DND-41 (cell line): ENCODE measurements at regions not wholly inside any gene's neighbourhood (a gene's known extent, or its start where the extent isn't known, plus 50 kb on each side); places are given as distances from the start of the nearest gene placed in this dataset.

Experiments used
- EZH2 ChIP-seq: IDR thresholded peaks from 3 replicates; pipeline ENCODE4 v1.6.1; 2012; ENCODE audit warnings: borderline replicate concordance, low read depth, mild to moderate bottlenecking, moderate library complexity, low read length, inconsistent platforms; ENCODE audit not compliant: severe bottlenecking
- TF ChIP-seq, protein P1 (sequence below): IDR thresholded peaks from 2 replicates; pipeline ENCODE4 v1.5.1; 2012; ENCODE audit warnings: borderline replicate concordance, low read length, moderate library complexity, mild to moderate bottlenecking; ENCODE audit not compliant: poor library complexity, severe bottlenecking; ENCODE audit errors: extremely low read depth

DNA sequence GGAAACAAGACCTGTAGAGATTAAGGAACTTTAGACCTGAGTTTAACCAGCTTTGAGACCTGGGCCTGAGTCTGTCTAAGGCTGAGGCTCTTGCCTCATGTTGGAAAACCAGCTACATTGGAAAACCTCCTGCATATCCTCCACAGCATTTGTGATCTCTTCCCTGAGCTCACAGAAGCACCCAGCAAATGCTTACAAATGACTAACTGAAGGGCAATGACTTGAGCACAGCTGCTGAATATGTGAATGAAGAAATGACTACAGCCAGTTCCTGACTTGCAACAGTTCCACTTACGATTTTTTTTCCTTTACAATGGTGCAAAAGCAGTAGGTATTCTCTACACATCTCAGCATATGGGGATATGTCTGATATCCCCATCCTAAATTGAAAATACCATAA lies 112.4 kb upstream of the RREB1 start:
- TF ChIP-seq, protein P1, sequence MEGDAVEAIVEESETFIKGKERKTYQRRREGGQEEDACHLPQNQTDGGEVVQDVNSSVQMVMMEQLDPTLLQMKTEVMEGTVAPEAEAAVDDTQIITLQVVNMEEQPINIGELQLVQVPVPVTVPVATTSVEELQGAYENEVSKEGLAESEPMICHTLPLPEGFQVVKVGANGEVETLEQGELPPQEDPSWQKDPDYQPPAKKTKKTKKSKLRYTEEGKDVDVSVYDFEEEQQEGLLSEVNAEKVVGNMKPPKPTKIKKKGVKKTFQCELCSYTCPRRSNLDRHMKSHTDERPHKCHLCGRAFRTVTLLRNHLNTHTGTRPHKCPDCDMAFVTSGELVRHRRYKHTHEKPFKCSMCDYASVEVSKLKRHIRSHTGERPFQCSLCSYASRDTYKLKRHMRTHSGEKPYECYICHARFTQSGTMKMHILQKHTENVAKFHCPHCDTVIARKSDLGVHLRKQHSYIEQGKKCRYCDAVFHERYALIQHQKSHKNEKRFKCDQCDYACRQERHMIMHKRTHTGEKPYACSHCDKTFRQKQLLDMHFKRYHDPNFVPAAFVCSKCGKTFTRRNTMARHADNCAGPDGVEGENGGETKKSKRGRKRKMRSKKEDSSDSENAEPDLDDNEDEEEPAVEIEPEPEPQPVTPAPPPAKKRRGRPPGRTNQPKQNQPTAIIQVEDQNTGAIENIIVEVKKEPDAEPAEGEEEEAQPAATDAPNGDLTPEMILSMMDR = no peak
- no peak for TF ChIP-seq EZH2
